ENCODE measurements at regions not wholly inside any gene's neighbourhood (a gene's known extent, or its start where the extent isn't known, plus 50 kb on each side); places are given as distances from the start of the nearest gene placed in this dataset.

DNA sequence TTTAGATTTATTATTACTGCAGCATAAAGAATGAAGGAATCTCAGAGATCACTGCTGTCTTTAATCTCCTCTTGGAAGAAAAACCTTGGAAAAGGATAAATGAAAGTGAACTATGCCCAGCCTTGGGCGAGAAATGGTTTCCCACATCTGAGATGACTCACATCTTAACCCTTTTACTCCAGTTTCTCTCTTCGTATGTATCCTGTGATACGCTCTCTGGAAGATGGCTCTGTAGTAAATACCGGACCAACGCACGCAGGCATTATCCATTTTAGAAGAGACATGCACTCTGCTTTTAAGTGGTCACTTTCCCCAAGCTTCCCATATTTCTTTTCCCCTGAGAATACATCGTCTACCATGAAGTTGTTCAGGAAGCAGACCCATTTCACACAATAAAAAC is 207.3 kb upstream of the BMPER start:
- H3K27me3 ChIP-seq (ENCODE audit: control insufficient read depth, insufficient read depth, low read length), result no peaks in the 10 kb centered on the region
- DNase-seq (no peak), ATAC-seq (no peak)
- 96% methylated on average over 7 of the region's 7 CpGs for WGBS (ENCODE audit: insufficient coverage)
- peaks cover 3 to 7% of the 10 kb centered on the region in 2 donors for H3K9me3 Mint-ChIP-seq
- no peak overlapping the region for H3K27ac Mint-ChIP-seq
- peaks cover 35 to 48% of the 10 kb centered on the region in 2 donors for H3K4me1 Mint-ChIP-seq
- TF ChIP-seq, protein P1, sequence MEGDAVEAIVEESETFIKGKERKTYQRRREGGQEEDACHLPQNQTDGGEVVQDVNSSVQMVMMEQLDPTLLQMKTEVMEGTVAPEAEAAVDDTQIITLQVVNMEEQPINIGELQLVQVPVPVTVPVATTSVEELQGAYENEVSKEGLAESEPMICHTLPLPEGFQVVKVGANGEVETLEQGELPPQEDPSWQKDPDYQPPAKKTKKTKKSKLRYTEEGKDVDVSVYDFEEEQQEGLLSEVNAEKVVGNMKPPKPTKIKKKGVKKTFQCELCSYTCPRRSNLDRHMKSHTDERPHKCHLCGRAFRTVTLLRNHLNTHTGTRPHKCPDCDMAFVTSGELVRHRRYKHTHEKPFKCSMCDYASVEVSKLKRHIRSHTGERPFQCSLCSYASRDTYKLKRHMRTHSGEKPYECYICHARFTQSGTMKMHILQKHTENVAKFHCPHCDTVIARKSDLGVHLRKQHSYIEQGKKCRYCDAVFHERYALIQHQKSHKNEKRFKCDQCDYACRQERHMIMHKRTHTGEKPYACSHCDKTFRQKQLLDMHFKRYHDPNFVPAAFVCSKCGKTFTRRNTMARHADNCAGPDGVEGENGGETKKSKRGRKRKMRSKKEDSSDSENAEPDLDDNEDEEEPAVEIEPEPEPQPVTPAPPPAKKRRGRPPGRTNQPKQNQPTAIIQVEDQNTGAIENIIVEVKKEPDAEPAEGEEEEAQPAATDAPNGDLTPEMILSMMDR (IDR thresholded peaks at IDR 0.05), result no peak
- H3K27ac ChIP-seq (ENCODE audit: low read length), result no peak overlapping the region
- no peak overlapping the region for H3K4me3 Mint-ChIP-seq
- peaks cover 16% of the 10 kb centered on the region for H3K36me3 Mint-ChIP-seq
- intact Hi-C loops (cut with micrococcal nuclease), result no loop called here
- no peaks in the 10 kb centered on the region for H3K36me3 ChIP-seq (ENCODE audit: control insufficient read depth, insufficient read depth, low read length)
- H3K4me1 ChIP-seq (ENCODE audit: control insufficient read depth, insufficient read depth, low read length), result peaks cover 22% of the 10 kb centered on the region
- no peaks in the 10 kb centered on the region for H3K27me3 Mint-ChIP-seq (ENCODE audit: low read depth in 2 of 2)
- peaks cover 9% of the 10 kb centered on the region for H3K9me3 ChIP-seq (ENCODE audit: control insufficient read depth, insufficient read depth, low read length)
- no peak overlapping the region for H3K4me3 ChIP-seq (ENCODE audit: low read length)

DNA sequence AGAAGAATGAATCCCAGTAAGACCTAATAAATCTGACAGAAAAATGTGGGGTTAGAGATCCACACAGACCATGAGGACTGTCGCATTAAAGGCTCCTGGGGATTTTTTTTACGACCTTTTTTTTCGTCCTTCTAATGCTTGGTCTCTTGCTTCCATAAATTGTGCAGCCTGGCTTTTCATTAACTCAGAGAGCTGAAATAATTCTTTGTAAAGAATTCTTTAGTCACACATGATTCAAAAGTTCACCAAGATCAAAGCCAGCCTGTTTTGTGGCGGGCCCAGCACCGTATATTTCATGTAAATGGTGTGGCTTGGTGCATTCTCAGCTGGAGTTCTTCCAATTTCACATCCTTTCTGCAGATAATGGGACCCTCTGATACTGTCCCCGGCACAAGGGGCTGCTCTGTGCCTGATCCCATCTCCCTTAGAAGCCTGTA is 206.6 kb upstream of the BMPER start:
- no peak for DNase-seq
- no peak overlapping the region for H3K4me3 ChIP-seq (ENCODE audit: low read length)
- H3K27ac ChIP-seq (ENCODE audit: low read length), result no peak overlapping the region
- intact Hi-C loops (cut with micrococcal nuclease), result no loop called here
- Mint-ChIP-seq H3K36me3 (peaks cover 16% of the 10 kb centered on the region), H3K4me3 (no peak overlapping the region), H3K4me1 (peaks cover 42 to 55% of the 10 kb centered on the region in 2 donors), H3K9me3 (peaks cover 3 to 7% of the 10 kb centered on the region in 2 donors), H3K27me3 (ENCODE audit: low read depth in 2 of 2) (no peaks in the 10 kb centered on the region), H3K27ac (peak overlapping the region in 1 of 2 donors; percentile 42)
- H3K36me3 ChIP-seq (ENCODE audit: control insufficient read depth, insufficient read depth, low read length), result no peaks in the 10 kb centered on the region
- TF ChIP-seq, protein P1 (IDR thresholded peaks at IDR 0.05), result no peak
- 94% methylated on average over 5 of the region's 6 CpGs for WGBS (ENCODE audit: insufficient coverage)
- peaks cover 9% of the 10 kb centered on the region for H3K9me3 ChIP-seq (ENCODE audit: control insufficient read depth, insufficient read depth, low read length)
- no peaks in the 10 kb centered on the region for H3K27me3 ChIP-seq (ENCODE audit: control insufficient read depth, insufficient read depth, low read length)
- peaks cover 27% of the 10 kb centered on the region for H3K4me1 ChIP-seq (ENCODE audit: control insufficient read depth, insufficient read depth, low read length)
- no peak for ATAC-seq

DNA sequence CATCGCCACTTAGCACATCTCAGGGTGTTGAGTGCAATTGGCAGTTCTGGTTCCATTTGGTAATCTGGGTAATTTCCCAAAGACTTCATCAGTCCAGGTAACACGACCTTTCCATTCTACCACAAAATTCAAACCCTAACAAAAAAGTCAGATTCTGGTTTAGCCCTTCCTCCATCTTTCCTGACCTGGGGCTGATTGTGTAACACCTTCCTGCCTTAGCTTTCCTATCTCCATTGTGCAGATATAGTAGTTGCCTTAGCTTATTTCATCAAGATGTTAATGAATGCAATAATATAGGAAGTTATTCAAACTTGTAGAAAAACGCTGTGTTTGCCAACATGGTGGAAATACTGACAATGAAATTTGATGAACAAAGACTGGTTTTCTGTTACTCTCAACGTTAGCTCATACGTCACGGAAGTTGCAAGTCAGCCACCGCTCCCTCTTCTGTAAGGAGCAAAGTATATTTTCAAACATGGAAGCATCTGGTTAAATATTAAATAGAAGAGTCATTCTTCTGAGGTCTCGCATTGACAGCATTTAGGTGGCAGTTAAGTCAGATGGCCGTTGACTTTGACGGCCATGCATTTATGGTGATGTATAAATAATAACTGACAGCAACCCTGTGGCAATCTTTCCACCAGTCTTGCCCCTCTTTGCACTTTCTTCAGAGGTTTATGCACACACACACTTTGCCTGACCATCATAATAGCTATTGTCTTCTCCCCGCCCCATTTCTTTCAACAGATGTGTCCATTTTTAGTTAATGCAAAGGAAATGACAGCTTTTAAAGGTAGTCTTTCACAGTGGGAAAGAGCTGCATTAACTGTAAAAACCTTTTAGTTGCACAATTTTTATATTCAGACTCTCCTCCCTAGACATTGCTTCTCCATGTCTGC is 205.1 kb upstream of the BMPER start:
- Mint-ChIP-seq H3K36me3 (peaks cover 16% of the 10 kb centered on the region), H3K27me3 (ENCODE audit: low read depth in 2 of 2) (no peaks in the 10 kb centered on the region), H3K27ac (peak overlapping the region; percentile 90 to 95), H3K9me3 (peaks cover 3 to 7% of the 10 kb centered on the region in 2 donors), H3K4me1 (peaks cover 57 to 71% of the 10 kb centered on the region in 2 donors), H3K4me3 (peak overlapping the region; percentile 58)
- peaks cover 9% of the 10 kb centered on the region for H3K9me3 ChIP-seq (ENCODE audit: control insufficient read depth, insufficient read depth, low read length)
- ATAC-seq (no peak), DNase-seq (no peak)
- H3K27me3 ChIP-seq (ENCODE audit: control insufficient read depth, insufficient read depth, low read length), result no peaks in the 10 kb centered on the region
- intact Hi-C loops (cut with micrococcal nuclease), result no loop called here
- no peak overlapping the region for H3K27ac ChIP-seq (ENCODE audit: low read length)
- H3K4me1 ChIP-seq (ENCODE audit: control insufficient read depth, insufficient read depth, low read length), result peaks cover 37% of the 10 kb centered on the region
- no peak overlapping the region for H3K4me3 ChIP-seq (ENCODE audit: low read length)
- no peaks in the 10 kb centered on the region for H3K36me3 ChIP-seq (ENCODE audit: control insufficient read depth, insufficient read depth, low read length)
- TF ChIP-seq, protein P1 (IDR thresholded peaks at IDR 0.05), result no peak
- WGBS (ENCODE audit: insufficient coverage), result 75% methylated on average over 11 of the region's 11 CpGs

Data from natural killer cell (primary cell).